SU-DHL-6 (cell line): ENCODE measurements at regions not wholly inside any gene's neighbourhood (a gene's known extent, or its start where the extent isn't known, plus 50 kb on each side); places are given as distances from the start of the nearest gene placed in this dataset.

Source experiments
- H2AFZ ChIP-seq: fragments of 200-600 bp; sonication (generic); 2 replicates; pipeline ENCODE4 v1.6.1; 2014; ENCODE audit warnings: low read depth, mild to moderate bottlenecking, moderate library complexity, mixed read lengths, antibody characterized with exemption, low read length; ENCODE audit not compliant: severe bottlenecking
- H3F3A ChIP-seq: fragments of 200-600 bp; shearing (Covaris generic); 2 replicates; pipeline ENCODE4 v1.6.0; 2016; ENCODE audit warnings: antibody characterized with exemption, mild to moderate bottlenecking; ENCODE audit not compliant: insufficient read depth
- H3K27ac ChIP-seq: fragments of 200-600 bp; sonication (generic); 2 replicates; pipeline ENCODE4 v1.5.1; 2016; ENCODE audit warnings: low read depth, mild to moderate bottlenecking, low read length, moderate library complexity, mixed read lengths
- H3K27me3 ChIP-seq: fragments of 200-600 bp; sonication (generic), shearing (Covaris generic); 2 replicates; pipeline ENCODE4 v1.6.0; 2014; ENCODE audit warnings: mild to moderate bottlenecking, low read length
- H3K36me3 ChIP-seq: fragments of 200-600 bp; sonication (generic); 2 replicates; pipeline ENCODE4 v1.6.1; 2014; ENCODE audit warnings: mild to moderate bottlenecking, low read length, mixed read lengths
- H3K4me2 ChIP-seq: fragments of 300-600, 200-600 bp; shearing (Covaris generic), sonication (generic); 2 replicates; pipeline ENCODE4 v1.6.0; 2014; ENCODE audit warnings: low read length, low read depth, mild to moderate bottlenecking; ENCODE audit not compliant: poor library complexity, severe bottlenecking
- H3K4me3 ChIP-seq: fragments of 200-600 bp; sonication (generic); 2 replicates; pipeline ENCODE4 v1.5.1; 2014; ENCODE audit warnings: antibody characterized with exemption, low read length, mild to moderate bottlenecking, mixed read lengths; ENCODE audit not compliant: insufficient read depth, poor library complexity, severe bottlenecking
- H3K79me2 ChIP-seq: fragments of 200-600 bp; sonication (generic); 2 replicates; pipeline ENCODE4 v1.6.1; 2014; ENCODE audit warnings: mild to moderate bottlenecking, low read length, moderate library complexity; ENCODE audit not compliant: insufficient read depth
- H3K9ac ChIP-seq: fragments of 200-600 bp; sonication (generic); 2 replicates; pipeline ENCODE4 v1.7.0; 2014; ENCODE audit warnings: mild to moderate bottlenecking, low read length
- H3K9me2 ChIP-seq: fragments of 200-600 bp; sonication (generic); replicated peaks from 2 replicates; pipeline ENCODE4 v1.6.1; 2014; ENCODE audit warnings: low read length; ENCODE audit not compliant: insufficient read depth
- H3K9me3 ChIP-seq: fragments of 200-600 bp; sonication (generic); 2 replicates; pipeline ENCODE4 v1.6.1; 2014; ENCODE audit warnings: low read length, mixed read lengths; ENCODE audit not compliant: insufficient read depth
- H4K20me1 ChIP-seq: fragments of 200-600 bp; sonication (generic); 2 replicates; pipeline ENCODE4 v1.6.1; 2014; ENCODE audit warnings: low read depth, mild to moderate bottlenecking, antibody characterized with exemption, low read length, moderate library complexity, mixed read lengths
- CTCF ChIP-seq: fragments of 200-600 bp; sonication (generic); IDR thresholded peaks from one replicate; pipeline ENCODE4 v1.5.1; 2017; ENCODE audit warnings: antibody characterized with exemption, mild to moderate bottlenecking, low read length, moderate library complexity; ENCODE audit not compliant: insufficient read depth, poor library complexity, severe bottlenecking
- EZH2phosphoT487 ChIP-seq: fragments of 200-600 bp; sonication (generic), shearing (Covaris generic); conservative IDR thresholded peaks from 2 replicates; pipeline ENCODE4 v1.6.1; 2018; ENCODE audit warnings: mild to moderate bottlenecking, antibody characterized with exemption, low read length, moderate library complexity, mixed read lengths

GRCh38 chr10:52434734-52435133 lies 120.7 kb downstream of the DKK1 start:
- H2AFZ ChIP-seq, result no peak overlapping the region
- H3K27ac ChIP-seq, result no peak overlapping the region
- H3K4me3 ChIP-seq, result no peak overlapping the region
- H3K9me3 ChIP-seq, result no peaks in the 10 kb centered on the region
- H3K79me2 ChIP-seq, result no peaks in the 10 kb centered on the region
- H3K9ac ChIP-seq, result no peak overlapping the region
- no peaks in the 10 kb centered on the region for H4K20me1 ChIP-seq
- no peaks in the 10 kb centered on the region for H3K27me3 ChIP-seq
- no peak overlapping the region for H3K4me2 ChIP-seq
- no peaks in the 10 kb centered on the region for H3K36me3 ChIP-seq
- no peak for TF ChIP-seq EZH2phosphoT487
- TF ChIP-seq CTCF, result no peak
- H3K9me2 ChIP-seq, result no peaks in the 10 kb centered on the region
- no peaks in the 10 kb centered on the region for H3F3A ChIP-seq

GRCh38 chr10:52436664-52437063 lies 122.6 kb downstream of the DKK1 start:
- Histone ChIP-seq H3K9ac (no peak overlapping the region), H4K20me1 (no peaks in the 10 kb centered on the region), H3K9me2 (no peaks in the 10 kb centered on the region), H3K36me3 (no peaks in the 10 kb centered on the region), H3F3A (no peaks in the 10 kb centered on the region), H3K27ac (no peak overlapping the region), H2AFZ (no peak overlapping the region), H3K4me3 (no peak overlapping the region), H3K9me3 (no peaks in the 10 kb centered on the region), H3K79me2 (no peaks in the 10 kb centered on the region), H3K4me2 (no peak overlapping the region), H3K27me3 (no peaks in the 10 kb centered on the region)
- no peak for TF ChIP-seq CTCF
- no peak for TF ChIP-seq EZH2phosphoT487

DNA sequence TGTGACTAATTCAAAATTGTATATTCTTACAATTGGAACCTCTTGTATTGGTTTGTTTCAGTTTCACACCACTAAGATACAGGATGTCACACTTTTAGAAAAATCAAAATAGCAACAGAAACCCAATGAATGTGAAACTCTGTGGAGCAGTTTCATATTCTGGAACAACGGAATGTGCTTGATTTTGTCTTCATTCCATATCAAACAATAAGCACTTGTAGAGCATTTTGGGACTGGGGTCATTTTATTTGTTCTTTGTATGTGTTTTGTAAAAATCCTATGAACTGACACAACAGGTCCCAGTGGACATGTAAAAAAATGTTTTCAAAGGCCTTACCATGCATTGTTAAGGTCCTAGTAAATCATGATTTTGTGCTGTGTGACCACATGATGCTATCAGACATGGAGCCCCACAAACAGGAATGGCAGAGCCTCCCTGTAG lies 123.1 kb downstream of the DKK1 start:
- H2AFZ ChIP-seq, result no peak overlapping the region
- no peak overlapping the region for H3K27ac ChIP-seq

More for the DNA sequence above, 123.1 kb downstream of the DKK1 start:
- Histone ChIP-seq H3F3A (no peaks in the 10 kb centered on the region), H3K79me2 (no peaks in the 10 kb centered on the region), H3K4me2 (no peak overlapping the region), H3K4me3 (no peak overlapping the region), H3K27me3 (no peaks in the 10 kb centered on the region), H3K9me2 (no peaks in the 10 kb centered on the region), H4K20me1 (no peaks in the 10 kb centered on the region), H3K36me3 (no peaks in the 10 kb centered on the region), H3K9ac (no peak overlapping the region), H3K9me3 (no peaks in the 10 kb centered on the region)
- TF ChIP-seq EZH2phosphoT487, result no peak
- no peak for TF ChIP-seq CTCF
